Neural progenitor cell (in vitro differentiated cells): ENCODE measurements at regions not wholly inside any gene's neighbourhood (a gene's known extent, or its start where the extent isn't known, plus 50 kb on each side); places are given as distances from the start of the nearest gene placed in this dataset.

Experiments
- CTCF ChIP-seq: fragments of 200-600 bp; sonication (generic); IDR thresholded peaks from 2 replicates; pipeline ENCODE4 v1.5.1; 2017; ENCODE audit warnings: antibody characterized with exemption, mild to moderate bottlenecking
- EZH2 ChIP-seq: fragments of 200-600 bp; sonication (generic); IDR thresholded peaks from 2 replicates; pipeline ENCODE4 v1.6.1; 2017; ENCODE audit warnings: antibody characterized with exemption, mild to moderate bottlenecking, moderate library complexity
- EZH2phosphoT487 ChIP-seq: fragments of 200-600 bp; sonication (generic); IDR thresholded peaks from 2 replicates; pipeline ENCODE4 v1.6.1; 2017; ENCODE audit warnings: antibody characterized with exemption

- no peak for TF ChIP-seq CTCF
- TF ChIP-seq EZH2 = no peak
- TF ChIP-seq EZH2phosphoT487 = no peak
Measured at GRCh38 chr1:25027822-25028586, 97.9 kb upstream of the RUNX3 start.
